Esophagus squamous epithelium (tissue), 4 donors: ENCODE measurements at regions not wholly inside any gene's neighbourhood (a gene's known extent, or its start where the extent isn't known, plus 50 kb on each side); places are given as distances from the start of the nearest gene placed in this dataset.

Experiments
- CTCF ChIP-seq, 6 experiments: fragments of 450-650 bp in 4 of 6; fragments of 200-600 bp in 2 of 6; sonication (generic) in 2 of 6; IDR thresholded peaks; one replicate each; pipeline ENCODE4 v1.5.1; 2016 to 2019; ENCODE audit warnings: antibody characterized with exemption in 6 of 6, mild to moderate bottlenecking in 4 of 6, moderate library complexity in 4 of 6
- POLR2A ChIP-seq, 4 donors: fragments of 450-650 bp; IDR thresholded peaks; one replicate each; pipeline ENCODE4 v1.6.1; 2017; ENCODE audit warnings: antibody characterized with exemption in 4 of 4, mild to moderate bottlenecking in 4 of 4, moderate library complexity in 3 of 4

- no peak for TF ChIP-seq POLR2A (IDR thresholded peaks at IDR 0.05)
- no peak for TF ChIP-seq CTCF (IDR thresholded peaks at IDR 0.05)
These were observed 96.4 kb upstream of the CACNA1E start for GRCh38 chr1:181386951-181387350.
